VCaP (cell line): ENCODE measurements at regions not wholly inside any gene's neighbourhood (a gene's known extent, or its start where the extent isn't known, plus 50 kb on each side); places are given as distances from the start of the nearest gene placed in this dataset.

Experiments
- H3K27ac ChIP-seq: fragments of 450-650 bp; 2 replicates; pipeline ENCODE4 v1.5.1; 2017
- CTCF ChIP-seq: fragments of 450-650 bp; conservative IDR thresholded peaks from 2 replicates; pipeline ENCODE4 v1.5.1; 2017; ENCODE audit warnings: mild to moderate bottlenecking, moderate library complexity

GRCh38 chr2:173452416-173452815 lies 97.7 kb downstream of the CDCA7 start:
- no peak for TF ChIP-seq CTCF
- no peak overlapping the region for H3K27ac ChIP-seq

- no peak overlapping the region for H3K27ac ChIP-seq
- no peak for TF ChIP-seq CTCF
Observed at GRCh38 chr2:173456960-173457359, 102.3 kb downstream of the CDCA7 start.

- no peak for TF ChIP-seq CTCF
- no peak overlapping the region for H3K27ac ChIP-seq
Observed at GRCh38 chr2:173457366-173457765, 102.7 kb downstream of the CDCA7 start.

GRCh38 chr2:173458991-173459780 lies 104.5 kb downstream of the CDCA7 start:
- no peak for TF ChIP-seq CTCF
- no peak overlapping the region for H3K27ac ChIP-seq

- no peak for TF ChIP-seq CTCF
- no peak overlapping the region for H3K27ac ChIP-seq
Observed at GRCh38 chr2:173462892-173463840, 108.5 kb downstream of the CDCA7 start.

- no peak overlapping the region for H3K27ac ChIP-seq
- no peak for TF ChIP-seq CTCF
Observed at GRCh38 chr2:173463846-173464245, 109.2 kb downstream of the CDCA7 start.

GRCh38 chr2:173467751-173468150 lies 113.1 kb downstream of the CDCA7 start:
- H3K27ac ChIP-seq: no peak overlapping the region
- no peak for TF ChIP-seq CTCF
